EL (cell line): ENCODE measurements at regions not wholly inside any gene's neighbourhood (a gene's known extent, or its start where the extent isn't known, plus 50 kb on each side); places are given as distances from the start of the nearest gene placed in this dataset.
A peak's percentile ranks its signal among the peaks of the same experiment; 100 is the strongest.
"Not testable (repeated sequence)": the region's sequence is repeated elsewhere in the genome, so short reads cannot be mapped to it uniquely, and the experiment has no call there.

Source experiments
- DNase-seq: peaks from one replicate; pipeline ENCODE4 v3.0.0-alpha.2; 2016

GRCh38 chr12:28776913-28777422, 372.1 kb upstream of the FAR2 start:
- DNase-seq, result no peak

GRCh38 chr12:28777603-28778365, 371.3 kb upstream of the FAR2 start:
- DNase-seq, result no peak

DNA sequence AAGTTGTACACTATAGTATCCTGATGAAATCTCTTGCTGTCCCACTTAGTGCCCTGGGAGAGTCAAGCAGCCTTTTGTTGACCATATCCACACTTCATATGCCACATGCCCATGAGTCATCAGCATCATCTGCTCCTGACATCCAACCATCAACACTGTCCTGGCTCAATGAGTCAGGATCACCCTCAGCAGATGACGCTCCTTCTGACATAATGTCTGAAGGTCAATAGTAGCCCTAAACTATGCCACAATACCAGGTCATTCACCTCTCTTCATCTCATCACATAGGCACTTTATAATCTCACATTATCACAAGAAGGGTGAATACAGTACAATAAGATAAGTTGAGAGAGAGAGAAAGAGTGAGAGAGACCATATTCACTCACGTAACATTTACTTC, 369.0 kb upstream of the FAR2 start:
- peak; percentile 67 for DNase-seq

GRCh38 chr12:28780960-28781359, 368.1 kb upstream of the FAR2 start:
- no peak for DNase-seq

GRCh38 chr12:28781671-28782652, 367.1 kb upstream of the FAR2 start:
- no peak for DNase-seq

DNA sequence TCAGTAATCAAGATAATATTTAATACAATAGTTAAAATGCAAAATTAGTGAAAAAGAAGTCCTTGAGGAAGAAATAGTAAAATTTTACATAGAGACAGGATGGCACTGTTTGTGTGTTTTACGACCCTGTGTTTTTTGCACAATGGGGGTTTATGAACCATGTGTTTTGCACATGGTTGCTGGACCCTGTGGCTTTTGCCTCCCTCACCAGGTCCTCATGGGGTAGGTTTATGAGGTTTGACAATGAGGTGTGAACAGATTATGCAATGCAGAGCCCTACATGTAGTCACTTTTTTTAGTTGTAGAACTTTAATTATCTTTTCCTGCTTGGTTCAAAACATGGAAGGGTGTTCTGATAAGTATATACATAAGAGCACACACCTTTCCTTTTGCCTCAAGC, 366.3 kb upstream of the FAR2 start:
- DNase-seq, result no peak

DNA sequence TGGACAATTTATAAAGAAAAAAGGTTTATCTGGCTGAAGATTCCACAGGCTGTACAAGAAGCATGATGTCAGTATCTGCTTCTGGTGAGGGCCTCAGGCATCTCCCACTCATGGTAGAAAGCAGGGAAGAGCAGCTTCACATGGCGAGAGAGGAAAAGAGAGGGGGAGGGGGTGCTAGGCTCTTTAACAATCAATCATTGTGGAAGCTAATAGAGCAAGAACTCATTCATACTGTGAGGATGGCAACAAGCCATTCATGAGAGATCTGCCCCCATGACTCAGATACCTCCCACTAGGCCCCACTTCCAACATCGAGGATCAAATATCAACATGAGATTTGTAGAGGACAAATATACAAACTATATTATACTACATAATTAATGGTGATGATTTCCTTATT, 361.9 kb upstream of the FAR2 start:
- no peak for DNase-seq

GRCh38 chr12:28788256-28788655, 360.8 kb upstream of the FAR2 start:
- not testable (repeated sequence) for DNase-seq

GRCh38 chr12:28793581-28794151, 355.4 kb upstream of the FAR2 start:
- no peak for DNase-seq

GRCh38 chr12:28794211-28794610, 354.9 kb upstream of the FAR2 start:
- DNase-seq, result no peak

DNA sequence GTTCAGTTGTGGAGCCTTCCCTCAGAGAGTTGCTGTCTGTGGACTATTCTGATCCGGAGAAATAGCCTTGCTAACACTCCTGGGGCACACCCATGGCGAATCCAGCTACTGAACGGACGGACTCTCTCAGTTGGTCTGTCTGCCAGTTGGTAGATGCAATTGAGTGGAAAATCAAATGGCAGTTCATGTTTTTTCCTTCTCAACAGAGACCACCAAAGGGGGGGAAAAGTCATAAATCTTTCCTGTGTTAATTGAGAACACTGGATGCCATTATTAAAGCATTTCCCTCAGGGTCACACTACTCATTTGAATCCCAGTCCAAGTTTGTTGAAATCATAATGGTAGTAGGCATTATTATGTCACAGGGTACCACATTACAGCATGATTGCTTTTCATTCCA, 354.3 kb upstream of the FAR2 start:
- DNase-seq, result no peak

DNA sequence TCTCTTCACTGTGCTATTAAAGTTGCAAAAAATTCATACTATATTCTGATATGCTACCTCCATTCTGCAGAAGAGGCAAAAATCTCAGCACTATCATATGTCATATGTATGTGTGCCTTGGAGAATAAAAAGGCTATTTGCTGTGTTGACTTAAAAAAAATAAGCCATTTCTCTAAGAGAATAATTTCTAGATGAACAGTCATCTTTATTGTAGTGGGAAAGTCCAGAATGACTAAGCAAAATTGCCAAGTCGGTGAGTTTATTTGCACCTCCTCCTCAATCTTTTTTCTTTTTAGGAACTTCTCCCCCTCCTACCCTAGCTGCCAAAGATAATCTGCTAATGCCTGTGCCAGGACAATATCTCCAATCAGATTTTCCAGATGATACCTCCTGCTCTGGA, 353.8 kb upstream of the FAR2 start:
- peak; percentile 10 for DNase-seq

DNA sequence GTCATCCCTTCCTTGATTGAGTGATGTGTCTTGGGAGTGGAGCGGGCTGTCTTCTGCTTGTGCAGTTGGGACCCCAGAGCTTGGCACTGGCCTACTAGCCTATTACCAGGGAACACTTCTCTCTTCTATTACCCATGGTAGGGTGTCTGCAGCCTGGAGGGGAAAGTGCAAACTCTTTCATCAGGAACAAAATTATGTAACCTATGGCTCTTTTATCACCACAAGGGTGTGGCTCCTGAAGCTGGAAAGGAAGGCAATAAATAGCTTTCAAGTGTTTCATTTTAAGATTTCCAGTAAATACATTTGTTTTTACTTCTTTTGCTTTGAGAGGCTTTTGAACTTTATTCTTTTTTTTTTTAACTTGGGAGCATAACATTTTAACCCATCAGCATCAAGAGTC, 349.7 kb upstream of the FAR2 start:
- no peak for DNase-seq

DNA sequence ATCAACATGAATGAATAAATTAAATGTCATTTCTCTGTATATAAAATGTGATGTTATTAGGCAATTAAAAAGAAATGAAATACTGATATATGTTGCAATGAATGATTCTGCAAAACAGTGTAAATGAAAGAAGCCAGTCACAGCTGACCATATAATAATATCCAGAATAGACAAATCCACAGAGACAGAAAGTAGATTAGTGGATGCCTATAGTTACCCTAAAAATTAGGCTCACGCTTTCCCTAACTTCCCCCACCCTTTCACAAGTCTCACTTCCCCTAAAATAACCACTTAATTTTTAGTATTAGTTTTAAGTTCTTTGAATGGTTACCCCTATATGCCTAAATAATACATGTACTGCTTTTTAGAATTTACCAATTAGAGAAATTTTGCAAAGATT, 348.9 kb upstream of the FAR2 start:
- no peak for DNase-seq

DNA sequence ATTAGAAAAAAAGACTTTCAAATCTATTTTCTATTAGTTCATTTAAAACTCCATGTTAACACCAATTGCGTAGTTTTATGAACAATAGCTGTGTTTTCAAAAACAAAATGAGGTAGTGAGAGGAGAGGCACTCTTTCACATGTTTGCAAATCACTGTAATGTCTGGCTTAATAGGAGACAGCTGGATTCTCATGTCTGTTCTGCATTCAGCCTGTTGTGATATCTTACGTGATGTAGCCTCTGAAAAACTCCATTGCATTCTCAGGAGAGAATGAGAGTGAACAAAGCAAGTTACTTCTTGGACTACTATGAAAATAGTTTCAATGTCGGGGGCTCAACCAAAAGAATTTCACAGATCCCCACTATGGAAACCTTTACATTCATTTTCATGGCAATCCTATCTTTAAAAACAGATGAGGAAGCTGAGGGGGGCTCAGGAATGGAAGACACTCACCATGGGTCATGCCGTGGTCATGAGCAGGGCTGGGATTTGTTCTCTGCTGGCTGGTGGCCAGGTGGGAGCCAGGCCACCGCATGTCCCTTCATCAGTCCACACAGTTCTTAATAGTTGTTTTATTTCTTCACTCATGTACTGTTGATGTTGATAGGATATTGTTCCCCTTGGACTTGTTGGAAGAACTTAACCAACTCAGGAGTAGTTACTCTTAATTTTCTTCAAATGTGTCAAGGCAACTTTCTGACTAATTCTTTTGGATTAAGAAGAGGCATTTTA, 346.2 kb upstream of the FAR2 start:
- no peak for DNase-seq

DNA sequence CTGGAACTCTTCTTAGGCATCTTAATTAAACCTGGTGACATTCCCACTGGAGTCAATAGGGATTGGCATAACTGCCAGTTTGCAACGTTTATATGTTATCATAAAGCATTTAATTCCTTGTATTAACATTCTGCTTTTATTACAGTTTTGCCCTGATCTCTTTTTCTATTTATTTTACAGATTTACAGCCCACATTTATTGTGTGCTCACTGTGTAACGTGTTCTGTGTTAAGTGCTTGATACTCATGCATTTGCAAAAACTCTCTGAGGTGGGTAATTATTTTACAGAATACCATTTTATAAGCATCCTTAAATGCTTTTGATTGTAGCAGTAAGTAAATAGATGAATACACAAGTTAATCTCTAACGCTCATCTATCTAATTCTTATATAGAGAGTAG, 341.5 kb upstream of the FAR2 start:
- DNase-seq, result no peak

GRCh38 chr12:28811457-28811856, 337.6 kb upstream of the FAR2 start:
- DNase-seq, result no peak

DNA sequence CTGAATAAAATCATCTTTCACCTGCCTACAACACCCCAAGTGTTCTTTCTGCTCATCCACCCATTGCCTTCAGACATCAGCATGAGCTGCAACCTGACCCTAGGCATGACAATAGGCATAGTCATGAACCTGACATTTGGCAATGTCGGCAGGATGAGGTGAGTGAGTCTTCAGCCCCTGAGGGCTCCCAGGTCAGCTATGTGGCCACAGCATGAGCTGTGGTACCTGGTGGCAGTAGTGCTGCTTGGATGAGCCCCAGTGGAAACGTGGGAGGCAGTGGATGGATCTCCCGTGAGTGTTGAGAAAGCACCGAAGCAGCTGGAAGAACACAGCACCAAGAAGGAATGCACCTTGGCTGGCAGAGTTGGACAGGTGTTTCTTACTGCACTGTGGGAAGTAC, 334.8 kb upstream of the FAR2 start:
- DNase-seq, result no peak

DNA sequence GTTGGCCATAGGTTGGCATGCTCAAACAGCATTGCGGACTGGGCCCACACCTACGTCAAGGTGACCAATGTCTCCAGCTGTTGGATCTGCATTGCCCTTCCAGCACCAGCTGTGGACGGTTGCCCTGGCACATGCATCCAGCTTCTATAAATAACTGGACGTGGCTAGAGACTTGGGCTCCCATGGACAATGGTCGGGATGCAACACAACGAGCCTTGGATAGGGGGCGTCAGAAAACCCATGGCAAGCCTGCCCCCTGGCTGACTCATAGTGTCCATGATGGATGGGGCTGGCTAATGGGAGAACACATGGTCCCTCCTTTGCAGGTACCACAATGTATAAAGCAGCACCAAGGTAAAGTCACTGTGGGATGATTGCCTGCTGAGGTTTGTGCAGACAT, 331.6 kb upstream of the FAR2 start:
- no peak for DNase-seq

DNA sequence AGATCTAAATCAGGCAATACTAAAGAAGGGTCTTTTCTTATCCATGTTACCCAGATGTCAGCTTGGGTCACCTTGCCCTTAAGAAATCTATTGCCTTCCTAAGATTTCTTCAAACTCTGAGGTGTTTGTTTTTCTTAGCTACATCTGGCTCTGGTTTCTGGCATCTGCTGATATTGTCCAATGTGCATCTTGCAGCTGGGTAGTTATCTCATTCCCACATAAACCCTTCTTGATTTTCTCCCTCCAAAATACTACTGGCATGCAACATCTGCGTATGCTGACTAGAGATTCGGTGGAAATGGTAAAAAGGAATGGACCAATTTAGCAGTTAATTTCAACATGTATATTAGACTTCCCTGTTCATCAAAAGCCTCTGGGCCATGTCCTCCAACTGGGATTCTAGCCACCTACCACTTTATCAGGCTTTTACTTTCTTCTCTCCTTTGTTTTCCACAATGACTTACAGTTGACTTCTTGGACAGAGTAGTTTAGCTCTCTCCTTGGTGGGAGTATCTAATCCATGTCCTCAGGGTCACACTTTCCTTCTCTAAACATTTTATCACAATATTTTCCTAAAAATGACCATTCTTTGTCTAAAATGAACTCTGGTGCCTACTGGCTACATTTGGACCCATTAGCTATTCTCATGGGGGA, 324.8 kb upstream of the FAR2 start:
- no peak for DNase-seq

DNA sequence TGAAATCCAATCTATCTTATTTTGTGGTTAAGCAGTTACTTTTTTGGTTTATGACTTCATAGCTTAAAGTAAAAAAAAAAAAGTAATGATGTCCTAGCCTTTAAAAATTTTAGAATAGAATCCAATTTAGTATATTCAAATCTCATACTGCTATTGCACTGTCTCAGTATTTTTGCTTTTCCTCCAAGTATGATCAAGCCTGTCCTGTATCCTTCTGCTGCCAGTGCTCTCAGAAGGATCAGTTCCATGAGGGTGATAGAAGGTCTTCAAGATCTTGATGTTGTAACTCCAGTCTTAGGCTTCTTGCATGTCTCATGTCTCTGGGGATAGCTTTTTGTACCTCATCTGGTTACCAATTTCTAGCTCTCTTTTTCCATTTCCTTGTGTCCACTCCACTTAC, 324.2 kb upstream of the FAR2 start:
- no peak for DNase-seq

GRCh38 chr12:28826766-28827165, 322.3 kb upstream of the FAR2 start:
- no peak for DNase-seq
